ENCODE measurements at regions not wholly inside any gene's neighbourhood (a gene's known extent, or its start where the extent isn't known, plus 50 kb on each side); places are given as distances from the start of the nearest gene placed in this dataset.

DNA sequence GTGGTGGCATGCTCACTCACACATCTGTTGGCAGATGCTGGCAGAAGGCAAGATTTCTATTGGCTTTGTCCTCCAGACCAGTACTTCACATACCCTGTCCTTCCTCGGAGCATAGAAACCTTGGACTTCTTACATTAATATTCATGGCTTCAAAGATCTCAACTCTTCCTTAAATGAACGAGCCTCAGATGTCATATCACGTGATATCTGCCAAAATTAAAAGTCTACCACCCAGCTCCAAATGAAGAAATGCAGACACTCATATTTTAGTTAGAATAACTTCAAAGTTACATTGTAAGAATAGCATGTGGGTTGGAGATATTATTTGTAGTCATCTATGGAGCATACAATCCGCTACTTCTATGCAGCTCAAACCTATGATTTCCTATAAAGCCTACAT lies 1994.9 kb downstream of the NCAM2 start:
- TF ChIP-seq CTCF (IDR thresholded peaks at IDR 0.05) (no peak), EP300 (IDR thresholded peaks at IDR 0.05) (no peak), POLR2AphosphoS5 (IDR thresholded peaks at IDR 0.05) (no peak), POLR2A (IDR thresholded peaks at IDR 0.05) (no peak)

Measured in suprapubic skin (tissue), 4 donors.